Muscle layer of colon (tissue), 2 donors: ENCODE measurements at regions not wholly inside any gene's neighbourhood (a gene's known extent, or its start where the extent isn't known, plus 50 kb on each side); places are given as distances from the start of the nearest gene placed in this dataset.
A peak's percentile ranks its signal among the peaks of the same experiment; 100 is the strongest.

Source experiments
- H3K27ac ChIP-seq: one replicate; pipeline ENCODE4 v1.7.0; 2013; ENCODE audit warnings: low read depth, mild to moderate bottlenecking, low read length, moderate library complexity
- H3K27me3 ChIP-seq, 2 donors: one replicate each; pipeline ENCODE4 v1.7.0; 2013; ENCODE audit warnings: low read length in 2 of 2, mild to moderate bottlenecking in 2 of 2; ENCODE audit not compliant: insufficient read depth in 2 of 2, control insufficient read depth in 1 of 2
- H3K36me3 ChIP-seq: one replicate; pipeline ENCODE4 v1.7.0; 2013; ENCODE audit warnings: mild to moderate bottlenecking, low read length; ENCODE audit not compliant: insufficient read depth
- H3K4me1 ChIP-seq: one replicate; pipeline ENCODE4 v1.7.0; 2013; ENCODE audit warnings: mild to moderate bottlenecking, low read length; ENCODE audit not compliant: insufficient read depth
- H3K4me3 ChIP-seq, 2 donors: one replicate each; pipeline ENCODE4 v1.7.0; 2013; ENCODE audit warnings: low read length in 2 of 2, low read depth in 1 of 2, mild to moderate bottlenecking in 1 of 2, moderate library complexity in 1 of 2
- H3K9ac ChIP-seq: one replicate; pipeline ENCODE4 v1.7.0; 2013; ENCODE audit warnings: low read length
- H3K9me3 ChIP-seq: one replicate; pipeline ENCODE4 v1.7.0; 2013; ENCODE audit warnings: mild to moderate bottlenecking, low read length
- donor health status: abdominal sarcoma.
- donor health status: Adenocarcinoma of cecum.

GRCh38 chr4:140316799-140317198, 56.6 kb upstream of the SCOC start:
- no peaks in the 10 kb centered on the region for H3K36me3 ChIP-seq
- no peak overlapping the region for H3K9ac ChIP-seq
- peaks cover 9% of the 10 kb centered on the region for H3K4me1 ChIP-seq
- H3K4me3 ChIP-seq, result no peak overlapping the region
- H3K9me3 ChIP-seq, result no peaks in the 10 kb centered on the region
- no peaks in the 10 kb centered on the region for H3K27me3 ChIP-seq
- no peak overlapping the region for H3K27ac ChIP-seq

GRCh38 chr4:140315970-140316369, 57.5 kb upstream of the SCOC start:
- Histone ChIP-seq H3K27ac (no peak overlapping the region), H3K9me3 (no peaks in the 10 kb centered on the region), H3K9ac (no peak overlapping the region), H3K27me3 (no peaks in the 10 kb centered on the region), H3K4me3 (no peak overlapping the region), H3K4me1 (peaks cover 9% of the 10 kb centered on the region), H3K36me3 (no peaks in the 10 kb centered on the region)

- Histone ChIP-seq H3K36me3 (no peaks in the 10 kb centered on the region), H3K4me3 (no peak overlapping the region), H3K27me3 (no peaks in the 10 kb centered on the region), H3K9ac (no peak overlapping the region), H3K9me3 (no peaks in the 10 kb centered on the region), H3K27ac (no peak overlapping the region), H3K4me1 (peaks cover 9% of the 10 kb centered on the region)
Observed at GRCh38 chr4:140315438-140315837, 58.0 kb upstream of the SCOC start.

- Histone ChIP-seq H3K27ac (no peak overlapping the region), H3K36me3 (no peaks in the 10 kb centered on the region), H3K4me1 (peaks cover 9% of the 10 kb centered on the region), H3K9ac (no peak overlapping the region), H3K9me3 (no peaks in the 10 kb centered on the region), H3K27me3 (no peaks in the 10 kb centered on the region), H3K4me3 (no peak overlapping the region)
Observed at GRCh38 chr4:140315019-140315418, 58.4 kb upstream of the SCOC start.

- Histone ChIP-seq H3K27ac (no peak overlapping the region), H3K9me3 (no peaks in the 10 kb centered on the region), H3K4me1 (peaks cover 28% of the 10 kb centered on the region), H3K27me3 (no peaks in the 10 kb centered on the region), H3K9ac (no peak overlapping the region), H3K4me3 (no peak overlapping the region), H3K36me3 (no peaks in the 10 kb centered on the region)
Observed at GRCh38 chr4:140312100-140312499, 61.3 kb upstream of the SCOC start.

- H3K9ac ChIP-seq, result no peak overlapping the region
- H3K27ac ChIP-seq, result no peak overlapping the region
- no peaks in the 10 kb centered on the region for H3K9me3 ChIP-seq
- no peaks in the 10 kb centered on the region for H3K36me3 ChIP-seq
- H3K4me3 ChIP-seq, result no peak overlapping the region
- H3K27me3 ChIP-seq, result no peaks in the 10 kb centered on the region
- peaks cover 28% of the 10 kb centered on the region for H3K4me1 ChIP-seq
Observed at GRCh38 chr4:140311257-140311835, 62.1 kb upstream of the SCOC start.

GRCh38 chr4:140309124-140309870, 64.1 kb upstream of the SCOC start:
- H3K9me3 ChIP-seq, result no peaks in the 10 kb centered on the region
- no peak overlapping the region for H3K9ac ChIP-seq
- no peak overlapping the region for H3K4me3 ChIP-seq
- H3K4me1 ChIP-seq, result peaks cover 18% of the 10 kb centered on the region
- H3K36me3 ChIP-seq, result no peaks in the 10 kb centered on the region
- no peaks in the 10 kb centered on the region for H3K27me3 ChIP-seq
- H3K27ac ChIP-seq, result peak overlapping the region; percentile 47

- H3K36me3 ChIP-seq, result no peaks in the 10 kb centered on the region
- H3K27ac ChIP-seq, result peak overlapping the region; percentile 47
Observed at GRCh38 chr4:140308366-140309123, 64.9 kb upstream of the SCOC start.

GRCh38 chr4:140305053-140305452, 68.4 kb upstream of the SCOC start:
- Histone ChIP-seq H3K4me1 (peaks cover 18% of the 10 kb centered on the region), H3K9ac (no peak overlapping the region), H3K27ac (no peak overlapping the region), H3K36me3 (no peaks in the 10 kb centered on the region), H3K9me3 (no peaks in the 10 kb centered on the region), H3K27me3 (no peaks in the 10 kb centered on the region), H3K4me3 (no peak overlapping the region)

More at GRCh38 chr4:140308366-140309123, 64.9 kb upstream of the SCOC start:
- no peak overlapping the region for H3K4me3 ChIP-seq
- peaks cover 18% of the 10 kb centered on the region for H3K4me1 ChIP-seq
- H3K27me3 ChIP-seq, result no peaks in the 10 kb centered on the region
- H3K9me3 ChIP-seq, result no peaks in the 10 kb centered on the region
- peak overlapping the region; percentile 39 for H3K9ac ChIP-seq

- no peak overlapping the region for H3K27ac ChIP-seq
- H3K36me3 ChIP-seq, result no peaks in the 10 kb centered on the region
- no peaks in the 10 kb centered on the region for H3K9me3 ChIP-seq
- no peak overlapping the region for H3K4me3 ChIP-seq
- no peak overlapping the region for H3K9ac ChIP-seq
- H3K27me3 ChIP-seq, result no peaks in the 10 kb centered on the region
- H3K4me1 ChIP-seq, result peaks cover 13% of the 10 kb centered on the region
Observed at GRCh38 chr4:140304346-140304745, 69.1 kb upstream of the SCOC start.

GRCh38 chr4:140302151-140302859, 71.1 kb upstream of the SCOC start:
- H3K27me3 ChIP-seq, result no peaks in the 10 kb centered on the region
- no peak overlapping the region for H3K27ac ChIP-seq
- H3K4me3 ChIP-seq, result no peak overlapping the region
- H3K9ac ChIP-seq, result no peak overlapping the region
- no peaks in the 10 kb centered on the region for H3K9me3 ChIP-seq
- no peaks in the 10 kb centered on the region for H3K4me1 ChIP-seq
- H3K36me3 ChIP-seq, result no peaks in the 10 kb centered on the region
